ENCODE measurements at regions not wholly inside any gene's neighbourhood (a gene's known extent, or its start where the extent isn't known, plus 50 kb on each side); places are given as distances from the start of the nearest gene placed in this dataset.

- TF ChIP-seq, protein P1, sequence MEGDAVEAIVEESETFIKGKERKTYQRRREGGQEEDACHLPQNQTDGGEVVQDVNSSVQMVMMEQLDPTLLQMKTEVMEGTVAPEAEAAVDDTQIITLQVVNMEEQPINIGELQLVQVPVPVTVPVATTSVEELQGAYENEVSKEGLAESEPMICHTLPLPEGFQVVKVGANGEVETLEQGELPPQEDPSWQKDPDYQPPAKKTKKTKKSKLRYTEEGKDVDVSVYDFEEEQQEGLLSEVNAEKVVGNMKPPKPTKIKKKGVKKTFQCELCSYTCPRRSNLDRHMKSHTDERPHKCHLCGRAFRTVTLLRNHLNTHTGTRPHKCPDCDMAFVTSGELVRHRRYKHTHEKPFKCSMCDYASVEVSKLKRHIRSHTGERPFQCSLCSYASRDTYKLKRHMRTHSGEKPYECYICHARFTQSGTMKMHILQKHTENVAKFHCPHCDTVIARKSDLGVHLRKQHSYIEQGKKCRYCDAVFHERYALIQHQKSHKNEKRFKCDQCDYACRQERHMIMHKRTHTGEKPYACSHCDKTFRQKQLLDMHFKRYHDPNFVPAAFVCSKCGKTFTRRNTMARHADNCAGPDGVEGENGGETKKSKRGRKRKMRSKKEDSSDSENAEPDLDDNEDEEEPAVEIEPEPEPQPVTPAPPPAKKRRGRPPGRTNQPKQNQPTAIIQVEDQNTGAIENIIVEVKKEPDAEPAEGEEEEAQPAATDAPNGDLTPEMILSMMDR (IDR thresholded peaks at IDR 0.05; ENCODE audit: borderline replicate concordance, extremely low read depth, low read length, poor library complexity, severe bottlenecking): no peak
- TF ChIP-seq EZH2 (IDR thresholded peaks at IDR 0.05; ENCODE audit: borderline replicate concordance, low read depth, low read length, severe bottlenecking): no peak
Measured at GRCh38 chr7:119232091-119232490, 1007.6 kb downstream of the ANKRD7 start.

Measured in DND-41 (cell line).